Mesenchymal stem cell (in vitro differentiated cells and primary cell): ENCODE measurements at regions not wholly inside any gene's neighbourhood (a gene's known extent, or its start where the extent isn't known, plus 50 kb on each side); places are given as distances from the start of the nearest gene placed in this dataset.
A peak's percentile ranks its signal among the peaks of the same experiment; 100 is the strongest.

Source experiments
- DNase-seq: peaks from one replicate; pipeline ENCODE4 v3.0.0-alpha.2; 2013
- H2AFZ ChIP-seq: one replicate; pipeline ENCODE4 v1.6.1; 2013; ENCODE audit warnings: low read depth, mild to moderate bottlenecking, control low read depth, inconsistent platforms, low read length, moderate library complexity
- H2AK5ac ChIP-seq: 2 replicates; pipeline ENCODE4 v1.6.1; 2013; ENCODE audit warnings: low read length, moderate library complexity, mild to moderate bottlenecking, inconsistent platforms; ENCODE audit not compliant: severe bottlenecking
- H2BK120ac ChIP-seq: one replicate; pipeline ENCODE4 v1.6.1; 2013; ENCODE audit warnings: low read depth, mild to moderate bottlenecking, inconsistent platforms, low read length, moderate library complexity
- H2BK12ac ChIP-seq, 2 experiments: one replicate each; pipeline ENCODE4 v1.6.1; 2013; ENCODE audit warnings: inconsistent platforms in 2 of 2, low read length in 2 of 2, mild to moderate bottlenecking in 2 of 2, moderate library complexity in 2 of 2, control low read depth in 1 of 2
- H2BK15ac ChIP-seq: one replicate; pipeline ENCODE4 v1.6.1; 2013; ENCODE audit warnings: mild to moderate bottlenecking, low read depth, inconsistent platforms; ENCODE audit not compliant: poor library complexity, severe bottlenecking
- H2BK5ac ChIP-seq: 2 replicates; pipeline ENCODE4 v1.6.1; 2013; ENCODE audit warnings: low read depth, mild to moderate bottlenecking, low read length, control low read depth, inconsistent platforms; ENCODE audit not compliant: poor library complexity, severe bottlenecking
- H3K14ac ChIP-seq, 2 experiments: one replicate each; pipeline ENCODE4 v1.6.1; 2013; ENCODE audit warnings: inconsistent platforms in 2 of 2, low read length in 2 of 2, control low read depth in 1 of 2, mild to moderate bottlenecking in 1 of 2, moderate library complexity in 1 of 2
- H3K18ac ChIP-seq, 2 experiments: one replicate each; pipeline ENCODE4 v1.6.1; 2013; ENCODE audit warnings: inconsistent platforms in 2 of 2, low read length in 2 of 2, control low read depth in 1 of 2, low read depth in 1 of 2, mild to moderate bottlenecking in 1 of 2
- H3K23ac ChIP-seq, 2 experiments: one replicate each; pipeline ENCODE4 v1.6.1; 2013; ENCODE audit warnings: inconsistent platforms in 2 of 2, low read length in 2 of 2, mild to moderate bottlenecking in 2 of 2, moderate library complexity in 2 of 2, control low read depth in 1 of 2
- H3K27ac ChIP-seq: 2 replicates; pipeline ENCODE4 v1.5.1; 2013; ENCODE audit warnings: mild to moderate bottlenecking, moderate library complexity, low read length, control low read depth, inconsistent platforms; ENCODE audit not compliant: poor library complexity, severe bottlenecking
- H3K27me3 ChIP-seq, 2 experiments: 2 replicates each; pipeline versions ENCODE4 v1.6.1 to v1.7.0; 2013; ENCODE audit warnings: low read length in 2 of 2, mild to moderate bottlenecking in 2 of 2, moderate library complexity in 2 of 2, control low read depth in 1 of 2, inconsistent platforms in 1 of 2; ENCODE audit not compliant: control insufficient read depth in 1 of 2, insufficient read depth in 1 of 2
- H3K36me3 ChIP-seq, 2 experiments: 2 replicates each; pipeline versions ENCODE4 v1.6.1 to v1.7.0; 2013; ENCODE audit warnings: low read length in 2 of 2, control low read depth in 1 of 2, inconsistent platforms in 1 of 2, low read depth in 1 of 2, mild to moderate bottlenecking in 1 of 2; ENCODE audit not compliant: insufficient read depth in 2 of 2, control insufficient read depth in 1 of 2
- H3K4ac ChIP-seq, 2 experiments: one replicate each; pipeline ENCODE4 v1.6.1; 2013; ENCODE audit warnings: inconsistent platforms in 2 of 2, low read length in 2 of 2, mild to moderate bottlenecking in 2 of 2, moderate library complexity in 2 of 2, control low read depth in 1 of 2, low read depth in 1 of 2
- H3K4me1 ChIP-seq: 2 replicates; pipeline ENCODE4 v1.6.1; 2013; ENCODE audit warnings: low read depth, low read length, control low read depth; ENCODE audit not compliant: control insufficient read depth, insufficient read depth
- H3K4me2 ChIP-seq: 2 replicates; pipeline ENCODE4 v1.6.1; 2013; ENCODE audit warnings: low read length, mild to moderate bottlenecking, inconsistent platforms; ENCODE audit not compliant: poor library complexity, severe bottlenecking
- H3K4me3 ChIP-seq, 2 experiments: 2 replicates each; pipeline versions ENCODE4 v1.5.1 to v1.7.0; 2013; ENCODE audit warnings: low read length in 2 of 2, mild to moderate bottlenecking in 2 of 2, control low read depth in 1 of 2, low read depth in 1 of 2; ENCODE audit not compliant: insufficient read depth in 1 of 2
- H3K79me1 ChIP-seq: replicated peaks from 2 replicates; pipeline ENCODE4 v1.6.1; 2013; ENCODE audit warnings: mild to moderate bottlenecking, control low read depth, low read length, inconsistent platforms; ENCODE audit not compliant: poor library complexity, severe bottlenecking
- H3K9ac ChIP-seq: 2 replicates; pipeline ENCODE4 v1.7.0; 2013; ENCODE audit warnings: mild to moderate bottlenecking, low read length, moderate library complexity
- H3K9me3 ChIP-seq: 2 replicates; pipeline ENCODE4 v1.7.0; 2013; ENCODE audit warnings: mild to moderate bottlenecking, low read length; ENCODE audit not compliant: control insufficient read depth
- H4K8ac ChIP-seq: one replicate; pipeline ENCODE4 v1.6.1; 2013; ENCODE audit warnings: inconsistent platforms, mild to moderate bottlenecking, low read length, moderate library complexity
- H4K91ac ChIP-seq: one replicate; pipeline ENCODE4 v1.6.1; 2013; ENCODE audit warnings: mild to moderate bottlenecking, low read length, inconsistent platforms
- WGBS: methylation state at CpG from one replicate; pipeline ENCODE4 v1.1.7; 2013; ENCODE audit warnings: mixed read lengths; 5-methylcytosine and 5-hydroxymethylcytosine counted together

- H3K4ac ChIP-seq, result no peak overlapping the region
- no peak overlapping the region for H3K18ac ChIP-seq
- H3K4me3 ChIP-seq, result no peak overlapping the region
- no peak overlapping the region for H2BK15ac ChIP-seq
- WGBS, result 93% methylated on average over 1 of the region's 2 CpGs
- no peaks in the 10 kb centered on the region for H3K9me3 ChIP-seq
- no peak overlapping the region for H3K9ac ChIP-seq
- no peak overlapping the region for H4K91ac ChIP-seq
- no peak overlapping the region for H3K4me2 ChIP-seq
- H3K4me1 ChIP-seq, result no peaks in the 10 kb centered on the region
- no peak overlapping the region for H3K23ac ChIP-seq
- H2AK5ac ChIP-seq, result no peak overlapping the region
- H2BK120ac ChIP-seq, result no peak overlapping the region
- no peak for DNase-seq
- H3K14ac ChIP-seq, result no peak overlapping the region
- no peak overlapping the region for H2BK5ac ChIP-seq
- H3K36me3 ChIP-seq, result no peaks in the 10 kb centered on the region
- H2AFZ ChIP-seq, result no peak overlapping the region
- peaks cover 0 to 4% of the 10 kb centered on the region in 2 experiments for H3K27me3 ChIP-seq
- H4K8ac ChIP-seq, result no peak overlapping the region
- no peak overlapping the region for H3K27ac ChIP-seq
- H2BK12ac ChIP-seq, result no peak overlapping the region
- no peaks in the 10 kb centered on the region for H3K79me1 ChIP-seq
These were observed 142.3 kb upstream of the CDH5 start for GRCh38 chr16:66224186-66224585.

DNA sequence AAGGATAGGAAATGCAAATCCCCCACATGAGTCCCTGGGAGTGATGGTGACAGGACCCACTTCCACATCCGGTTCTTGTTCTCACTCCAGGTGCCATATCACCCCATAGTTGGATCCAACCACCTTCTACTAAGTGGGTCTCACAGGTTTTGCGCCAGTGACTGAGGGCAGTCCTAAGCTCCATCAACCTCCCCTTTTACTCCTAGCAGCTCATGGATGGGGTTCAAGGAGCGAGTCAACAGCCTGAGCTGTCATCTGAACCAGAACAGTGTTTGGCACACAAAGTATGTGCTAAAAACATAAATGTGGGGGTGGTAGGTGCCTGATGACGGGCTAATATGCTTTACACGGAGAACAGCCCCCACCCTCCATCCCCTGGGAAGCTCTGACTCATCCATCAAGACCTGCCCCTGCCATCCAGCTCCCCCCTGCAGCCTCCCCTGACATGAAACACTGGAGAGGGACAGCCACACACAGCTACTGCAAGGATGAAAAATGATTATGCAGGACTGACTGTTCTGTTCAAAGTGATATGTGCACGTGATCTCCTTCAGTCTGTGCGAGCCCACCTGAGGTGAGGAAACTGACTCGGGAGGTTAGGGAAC, 143.2 kb upstream of the CDH5 start:
- DNase-seq, result peak; percentile 15
- Histone ChIP-seq H4K8ac (no peak overlapping the region), H4K91ac (no peak overlapping the region), H3K27me3 (no peaks in the 10 kb centered on the region), H3K23ac (no peak overlapping the region), H3K4me1 (no peaks in the 10 kb centered on the region), H2AFZ (no peak overlapping the region), H2BK120ac (no peak overlapping the region), H3K4me2 (no peak overlapping the region), H3K4me3 (peak overlapping the region in 1 of 2 experiments; percentile 19), H2BK15ac (peak overlapping the region; percentile 84), H2BK12ac (no peak overlapping the region), H3K9ac (no peak overlapping the region), H3K9me3 (no peaks in the 10 kb centered on the region), H3K36me3 (no peaks in the 10 kb centered on the region), H3K79me1 (no peaks in the 10 kb centered on the region), H3K14ac (peak overlapping the region in 1 of 2 experiments; percentile 51), H3K18ac (no peak overlapping the region), H3K4ac (no peak overlapping the region), H2AK5ac (no peak overlapping the region), H2BK5ac (no peak overlapping the region), H3K27ac (no peak overlapping the region)
- 46% methylated on average over 5 of the region's 8 CpGs for WGBS

DNA sequence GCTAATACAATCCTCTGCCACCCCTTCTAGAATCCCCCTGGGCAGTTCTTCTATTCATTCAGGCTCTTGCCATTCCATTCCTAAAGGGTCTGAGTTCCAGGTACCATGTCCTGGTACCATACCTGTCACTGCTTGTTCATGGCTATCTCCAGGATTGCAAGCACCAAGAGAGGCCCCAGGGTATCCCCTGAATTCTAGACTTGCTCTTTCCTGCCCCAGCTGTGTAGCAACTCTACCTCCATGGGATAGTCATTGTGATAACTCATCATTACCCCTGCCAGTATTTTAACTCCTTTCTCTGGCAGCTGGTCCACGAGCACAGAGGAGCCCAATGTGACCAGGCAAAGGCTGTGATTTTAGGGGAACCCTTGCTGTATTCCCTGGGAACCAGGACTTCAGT, 143.7 kb upstream of the CDH5 start:
- H3K9ac ChIP-seq, result no peak overlapping the region
- peak overlapping the region in 1 of 2 experiments; percentile 19 for H3K4me3 ChIP-seq
- H4K91ac ChIP-seq, result no peak overlapping the region
- H2BK5ac ChIP-seq, result no peak overlapping the region
- H3K9me3 ChIP-seq, result no peaks in the 10 kb centered on the region
- DNase-seq, result no peak
- H2BK120ac ChIP-seq, result no peak overlapping the region
- H3K27ac ChIP-seq, result no peak overlapping the region
- H4K8ac ChIP-seq, result no peak overlapping the region
- no peak overlapping the region for H3K4ac ChIP-seq
- H2AFZ ChIP-seq, result no peak overlapping the region
- H3K18ac ChIP-seq, result no peak overlapping the region
- no peaks in the 10 kb centered on the region for H3K36me3 ChIP-seq
- H3K23ac ChIP-seq, result no peak overlapping the region
- H3K27me3 ChIP-seq, result no peaks in the 10 kb centered on the region
- H2BK12ac ChIP-seq, result no peak overlapping the region
- H3K4me1 ChIP-seq, result no peaks in the 10 kb centered on the region
- H3K4me2 ChIP-seq, result no peak overlapping the region
- H3K14ac ChIP-seq, result no peak overlapping the region
- 93% methylated on average over 1 of the region's 1 CpG for WGBS
- no peaks in the 10 kb centered on the region for H3K79me1 ChIP-seq
- H2BK15ac ChIP-seq, result peak overlapping the region; percentile 84
- no peak overlapping the region for H2AK5ac ChIP-seq

DNA sequence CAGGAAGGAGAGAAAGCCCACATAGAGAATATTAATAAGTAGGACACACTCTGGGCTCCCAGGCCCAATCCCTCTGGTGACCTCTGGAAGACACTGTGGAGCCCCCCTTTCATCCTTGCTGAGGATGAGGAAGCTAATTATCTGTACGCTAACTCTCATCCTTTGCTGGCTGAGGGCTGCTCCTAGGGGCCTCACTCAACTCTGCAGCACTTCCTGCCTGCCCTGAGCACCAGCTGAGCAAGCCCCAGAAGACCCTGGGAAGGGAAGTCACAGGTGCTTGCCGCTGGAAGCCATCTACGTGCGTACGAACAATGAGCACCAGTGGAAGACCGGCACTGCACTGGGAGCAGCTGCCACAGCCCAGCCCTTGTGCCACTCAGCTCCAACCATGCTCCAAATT, 145.8 kb upstream of the CDH5 start:
- Histone ChIP-seq H3K27me3 (no peaks in the 10 kb centered on the region), H3K4ac (no peak overlapping the region), H3K9me3 (no peaks in the 10 kb centered on the region), H3K14ac (no peak overlapping the region), H2BK15ac (no peak overlapping the region), H3K9ac (no peak overlapping the region), H3K4me3 (no peak overlapping the region), H4K8ac (no peak overlapping the region), H2AFZ (no peak overlapping the region), H3K79me1 (no peaks in the 10 kb centered on the region), H3K18ac (peak overlapping the region in 1 of 2 experiments; percentile 51), H3K36me3 (no peaks in the 10 kb centered on the region), H3K23ac (no peak overlapping the region), H2BK120ac (no peak overlapping the region), H4K91ac (no peak overlapping the region), H2BK5ac (no peak overlapping the region), H3K27ac (no peak overlapping the region), H3K4me1 (no peaks in the 10 kb centered on the region), H3K4me2 (no peak overlapping the region), H2BK12ac (peak overlapping the region in 1 of 2 experiments; percentile 15), H2AK5ac (no peak overlapping the region)
- DNase-seq, result no peak
- WGBS, result 75% methylated on average over 6 of the region's 6 CpGs
